AG09319 (cell line): ENCODE measurements at regions not wholly inside any gene's neighbourhood (a gene's known extent, or its start where the extent isn't known, plus 50 kb on each side); places are given as distances from the start of the nearest gene placed in this dataset.

Experiments
- DNase-seq: peaks from one replicate; pipeline ENCODE4 v3.0.0-alpha.2; 2010; ENCODE audit warnings: low read depth; ENCODE audit errors: extremely low read depth
- CTCF ChIP-seq: IDR thresholded peaks from 2 replicates; pipeline ENCODE4 v1.5.1; 2011; ENCODE audit warnings: low read depth, mild to moderate bottlenecking, inconsistent platforms, low read length, moderate library complexity

GRCh38 chr10:107880185-107880584 lies 715.7 kb upstream of the SORCS1 start:
- no peak for TF ChIP-seq CTCF
- no peak for DNase-seq

GRCh38 chr10:107873007-107873406 lies 708.5 kb upstream of the SORCS1 start:
- TF ChIP-seq CTCF = no peak
- no peak for DNase-seq

GRCh38 chr10:107865691-107866090 lies 701.2 kb upstream of the SORCS1 start:
- TF ChIP-seq CTCF = no peak
- no peak for DNase-seq

- DNase-seq = no peak
- no peak for TF ChIP-seq CTCF
These were observed 694.6 kb upstream of the SORCS1 start for GRCh38 chr10:107859065-107859464.

- TF ChIP-seq CTCF = no peak
- DNase-seq = no peak
These were observed 691.5 kb upstream of the SORCS1 start for GRCh38 chr10:107856047-107856315.

GRCh38 chr10:107855301-107856046 lies 691.0 kb upstream of the SORCS1 start:
- TF ChIP-seq CTCF = no peak

GRCh38 chr10:107848726-107849360 lies 684.3 kb upstream of the SORCS1 start:
- no peak for DNase-seq
- TF ChIP-seq CTCF = no peak

More at GRCh38 chr10:107855301-107856046, 691.0 kb upstream of the SORCS1 start:
- DNase-seq = no peak
